HG02938 (cell line): ENCODE measurements at regions not wholly inside any gene's neighbourhood (a gene's known extent, or its start where the extent isn't known, plus 50 kb on each side); places are given as distances from the start of the nearest gene placed in this dataset.
A peak's percentile ranks its signal among the peaks of the same experiment; 100 is the strongest.

Source experiments
- ATAC-seq: cut with Tn5 transposase; IDR thresholded peaks from one replicate; pipeline ENCODE4 v1.9.1; 2021; ENCODE audit warnings: mild to moderate bottlenecking, moderate library complexity; ENCODE audit not compliant: unreplicated experiment

- ATAC-seq: no peak
These were observed 364.6 kb downstream of the DMRT2 start for GRCh38 chr9:1414711-1415131.

- ATAC-seq: no peak
These were observed 365.0 kb downstream of the DMRT2 start for GRCh38 chr9:1415146-1415545.

GRCh38 chr9:1416261-1416660, 366.1 kb downstream of the DMRT2 start:
- no peak for ATAC-seq

GRCh38 chr9:1421436-1421835, 371.3 kb downstream of the DMRT2 start:
- ATAC-seq: no peak

- no peak for ATAC-seq
These were observed 377.7 kb downstream of the DMRT2 start for GRCh38 chr9:1427875-1428274.

GRCh38 chr9:1429297-1429696, 379.1 kb downstream of the DMRT2 start:
- no peak for ATAC-seq

GRCh38 chr9:1431461-1431860, 381.3 kb downstream of the DMRT2 start:
- ATAC-seq: no peak

- no peak for ATAC-seq
These were observed 384.1 kb downstream of the DMRT2 start for GRCh38 chr9:1434052-1434767.

- no peak for ATAC-seq
These were observed 384.7 kb downstream of the DMRT2 start for GRCh38 chr9:1434811-1435210.

- ATAC-seq: no peak
These were observed 390.1 kb downstream of the DMRT2 start for GRCh38 chr9:1440256-1440655.

- ATAC-seq: no peak
These were observed 391.9 kb downstream of the DMRT2 start for GRCh38 chr9:1442105-1442504.

GRCh38 chr9:1443450-1443849, 393.3 kb downstream of the DMRT2 start:
- no peak for ATAC-seq

GRCh38 chr9:1446671-1447070, 396.5 kb downstream of the DMRT2 start:
- no peak for ATAC-seq

- ATAC-seq: no peak
These were observed 403.5 kb downstream of the DMRT2 start for GRCh38 chr9:1453636-1454035.

GRCh38 chr9:1454211-1454610, 404.1 kb downstream of the DMRT2 start:
- no peak for ATAC-seq

GRCh38 chr9:1454616-1455347, 404.6 kb downstream of the DMRT2 start:
- ATAC-seq: no peak

- ATAC-seq: no peak
These were observed 405.6 kb downstream of the DMRT2 start for GRCh38 chr9:1455766-1456165.

- no peak for ATAC-seq
These were observed 406.3 kb downstream of the DMRT2 start for GRCh38 chr9:1456301-1457024.

- ATAC-seq: no peak
These were observed 407.3 kb downstream of the DMRT2 start for GRCh38 chr9:1457460-1457859.

GRCh38 chr9:1458503-1458902, 408.3 kb downstream of the DMRT2 start:
- ATAC-seq: no peak

- peak; percentile 65 for ATAC-seq
These were observed 410.1 kb downstream of the DMRT2 start for GRCh38 chr9:1460143-1460769.
